ENCODE measurements at regions not wholly inside any gene's neighbourhood (a gene's known extent, or its start where the extent isn't known, plus 50 kb on each side); places are given as distances from the start of the nearest gene placed in this dataset.

DNA sequence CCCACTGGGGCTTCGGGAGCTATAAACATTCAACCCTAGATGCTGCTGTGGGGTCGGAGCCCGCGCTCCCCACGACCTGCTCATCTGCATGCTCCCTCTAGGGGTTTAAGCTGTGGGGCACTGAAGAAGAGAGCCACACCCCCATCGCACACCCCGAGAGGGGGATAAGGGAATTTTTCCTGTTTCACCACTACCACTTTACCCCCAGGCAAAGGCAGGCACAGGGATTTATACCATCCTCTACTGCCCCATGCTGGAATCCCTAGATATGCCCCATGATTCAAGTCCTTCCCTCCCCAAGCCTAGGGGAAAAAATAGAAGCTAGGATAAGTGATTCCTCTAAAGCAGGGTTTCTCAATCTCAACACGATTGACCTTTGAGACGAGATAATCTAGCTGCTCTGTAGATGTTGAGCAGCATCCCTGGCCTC is 59.9 kb upstream of the CCDC60 start:
- intact Hi-C loops (cut with micrococcal nuclease; ENCODE audit: unreplicated experiment) = loop anchor here (5.0 kb wide), 1 partner anchor 222 kb away; no protein-coding TSS in a partner anchor
- Histone ChIP-seq H3K27ac (ENCODE audit: extremely low read length, insufficient read depth, low read length) (no peak overlapping the region), H3K79me2 (ENCODE audit: insufficient read depth, low read length) (no peaks in the 10 kb centered on the region), H3K9ac (ENCODE audit: insufficient read depth, low read depth, low read length) (no peak overlapping the region), H2AFZ (ENCODE audit: low read length) (no peak overlapping the region), H3K9me3 (ENCODE audit: low read length) (peaks cover 20% of the 10 kb centered on the region; the same call in 1 of the 2 replicates), H4K20me1 (ENCODE audit: insufficient read depth, low read length) (no peaks in the 10 kb centered on the region), H3K4me2 (ENCODE audit: low read depth, low read length) (no peak overlapping the region), H3K4me1 (ENCODE audit: insufficient read depth, low read length) (no peaks in the 10 kb centered on the region), H3K4me3 (replicated peaks in 1 of 3; ENCODE audit: insufficient read depth in 1 of 3, low read depth in 2 of 3, low read length in 3 of 3) (no peak overlapping the region), H3K27me3 (ENCODE audit: control insufficient read depth in 1 of 2, insufficient read depth in 2 of 2, low read length in 2 of 2) (no peaks in the 10 kb centered on the region), H3K36me3 (replicated peaks in 1 of 2; ENCODE audit: control insufficient read depth in 1 of 2, insufficient read depth in 2 of 2, low read length in 2 of 2) (no peaks in the 10 kb centered on the region)
- ChIA-PET POLR2A (no interaction called here), CTCF (ENCODE audit: low intra/inter-chr PET ratio, low total read pairs) (no interaction called here)
- in situ Hi-C loops (cut with HindIII; ENCODE audit: extremely low pct_ligation_motif_present, low pct_unique_long_range_greater_than_20kb) = no loop called here
- ATAC-seq (no peak), DNase-seq (ENCODE audit: low spot score) (no peak), FAIRE-seq (no peak)
- no TSS peak for BruUV-seq (replicated peaks)
- TF ChIP-seq, protein P1, sequence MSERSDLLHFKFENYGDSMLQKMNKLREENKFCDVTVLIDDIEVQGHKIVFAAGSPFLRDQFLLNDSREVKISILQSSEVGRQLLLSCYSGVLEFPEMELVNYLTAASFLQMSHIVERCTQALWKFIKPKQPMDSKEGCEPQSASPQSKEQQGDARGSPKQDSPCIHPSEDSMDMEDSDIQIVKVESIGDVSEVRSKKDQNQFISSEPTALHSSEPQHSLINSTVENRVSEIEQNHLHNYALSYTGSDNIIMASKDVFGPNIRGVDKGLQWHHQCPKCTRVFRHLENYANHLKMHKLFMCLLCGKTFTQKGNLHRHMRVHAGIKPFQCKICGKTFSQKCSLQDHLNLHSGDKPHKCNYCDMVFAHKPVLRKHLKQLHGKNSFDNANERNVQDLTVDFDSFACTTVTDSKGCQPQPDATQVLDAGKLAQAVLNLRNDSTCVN (CRISPR knock-in tag; IDR thresholded peaks at IDR 0.05; ENCODE audit: borderline replicate concordance) = no peak
- TF ChIP-seq CSRNP2 (CRISPR knock-in tag; conservative IDR thresholded peaks at IDR 0.05; ENCODE audit: low read depth) = no peak
- 82% methylated on average over 2 of the region's 9 CpGs for WGBS (ENCODE audit: low lambda C conversion rate)

GRCh38 chr12:119283310-119283709 is 51.2 kb upstream of the CCDC60 start:
- CTCF ChIA-PET (ENCODE audit: low intra/inter-chr PET ratio, low total read pairs) = no interaction called here
- no peaks in the 10 kb centered on the region for H3K27me3 ChIP-seq (ENCODE audit: control insufficient read depth in 1 of 2, insufficient read depth in 2 of 2, low read length in 2 of 2)
- TF ChIP-seq KDM2A (CRISPR knock-in tag; IDR thresholded peaks at IDR 0.05; ENCODE audit: borderline replicate concordance, low read depth) (no peak), SRF (IDR thresholded peaks at IDR 0.05; ENCODE audit: low read depth, low read length) (no peak), CREB1 (IDR thresholded peaks at IDR 0.05) (no peak), CREB1 (CRISPR knock-in tag; IDR thresholded peaks at IDR 0.05) (no peak), CEBPB (IDR thresholded peaks at IDR 0.05; ENCODE audit: borderline replicate concordance, low read depth, low read length) (no peak), ZNF780A (CRISPR knock-in tag; IDR thresholded peaks at IDR 0.05) (no peak)

More at GRCh38 chr12:119283310-119283709, 51.2 kb upstream of the CCDC60 start:
- no peak overlapping the region for H3K9ac ChIP-seq (ENCODE audit: insufficient read depth, low read depth, low read length)
- H3K4me1 ChIP-seq (ENCODE audit: insufficient read depth, low read length) = no peaks in the 10 kb centered on the region
- DNase-seq (ENCODE audit: low spot score) (no peak), FAIRE-seq (no peak), ATAC-seq (no peak)
- H2AFZ ChIP-seq (ENCODE audit: low read length) = no peak overlapping the region
- H3K36me3 ChIP-seq (replicated peaks in 1 of 2; ENCODE audit: control insufficient read depth in 1 of 2, insufficient read depth in 2 of 2, low read length in 2 of 2) = no peaks in the 10 kb centered on the region
- intact Hi-C loops (cut with micrococcal nuclease; ENCODE audit: unreplicated experiment) (no loop called here), in situ Hi-C loops (cut with HindIII; ENCODE audit: extremely low pct_ligation_motif_present, low pct_unique_long_range_greater_than_20kb) (no loop called here)
- no peaks in the 10 kb centered on the region for H3K9me3 ChIP-seq (ENCODE audit: low read length)
- no TSS peak for BruUV-seq (replicated peaks)
- no peaks in the 10 kb centered on the region for H4K20me1 ChIP-seq (ENCODE audit: insufficient read depth, low read length)
- 2% methylated on average over 2 of the region's 2 CpGs for WGBS (ENCODE audit: low lambda C conversion rate)
- H3K27ac ChIP-seq (ENCODE audit: extremely low read length, insufficient read depth, low read length) = no peak overlapping the region
- no peak overlapping the region for H3K4me3 ChIP-seq (replicated peaks in 1 of 3; ENCODE audit: insufficient read depth in 1 of 3, low read depth in 2 of 3, low read length in 3 of 3)
- POLR2A ChIA-PET = no interaction called here
- H3K4me2 ChIP-seq (ENCODE audit: low read depth, low read length) = no peak overlapping the region
- H3K79me2 ChIP-seq (ENCODE audit: insufficient read depth, low read length) = no peaks in the 10 kb centered on the region
